B cell (primary cell): ENCODE measurements at regions not wholly inside any gene's neighbourhood (a gene's known extent, or its start where the extent isn't known, plus 50 kb on each side); places are given as distances from the start of the nearest gene placed in this dataset.

Source experiments
- CTCF ChIP-seq: fragments of 200-600 bp; IDR thresholded peaks from one replicate; pipeline ENCODE4 v1.8.0; 2022; ENCODE audit warnings: antibody characterized with exemption, mild to moderate bottlenecking
- EZH2 ChIP-seq: IDR thresholded peaks from 2 replicates; pipeline ENCODE4 v1.6.1; 2012; ENCODE audit warnings: borderline replicate concordance, low read depth, mild to moderate bottlenecking, moderate library complexity, low read length; ENCODE audit not compliant: insufficient read depth, poor library complexity, severe bottlenecking

GRCh38 chr3:124584245-124584551 is 146.1 kb upstream of the UMPS start:
- no peak for TF ChIP-seq CTCF
- TF ChIP-seq EZH2 = no peak
